SK-N-SH (cell line): ENCODE measurements at regions not wholly inside any gene's neighbourhood (a gene's known extent, or its start where the extent isn't known, plus 50 kb on each side); places are given as distances from the start of the nearest gene placed in this dataset.

Source experiments
- CTCF ChIA-PET: fragments of 300-600, 350-600 bp; formaldehyde crosslinking; extraction: SDS; loops from one replicate; lab custom pipeline; 2021; lab: Yijun Ruan, JAX
- POLR2A ChIA-PET: fragments of 350-600 bp; sonication (Branson Sonifier 250); formaldehyde crosslinking; extraction: SDS; loops from one replicate; lab custom pipeline; 2020; ENCODE audit warnings: antibody characterized with exemption, inconsistent platforms; lab: Yijun Ruan, JAX
- DNase-seq: peaks from one replicate; pipeline ENCODE4 v3.0.0; 2012
- H2AFZ ChIP-seq: fragments of 200-600 bp; sonication (generic); 2 replicates; pipeline ENCODE4 v1.8.1; 2016; ENCODE audit warnings: antibody characterized with exemption, mild to moderate bottlenecking, low read depth
- H3F3A ChIP-seq: fragments of 200-600 bp; sonication (generic); replicated peaks from 2 replicates; pipeline ENCODE3; 2016; ENCODE audit warnings: antibody characterized with exemption, mild to moderate bottlenecking; ENCODE audit not compliant: insufficient read depth
- H3K27ac ChIP-seq, 2 experiments: fragments of 200-500 bp in 1 of 2; fragments of 200-600 bp in 1 of 2; sonication (Bioruptor generic) in 1 of 2; sonication (generic), shearing (Covaris generic) in 1 of 2; 2 replicates each; pipeline versions ENCODE4 v1.5.1 to v1.6.1; 2014 to 2016; ENCODE audit warnings: low read depth in 2 of 2, inconsistent platforms in 1 of 2, low read length in 1 of 2, mild to moderate bottlenecking in 1 of 2, mixed read lengths in 1 of 2
- H3K27me3 ChIP-seq: fragments of 200-600 bp; sonication (generic), shearing (Covaris generic); 2 replicates; pipeline ENCODE4 v1.6.1; 2016; ENCODE audit warnings: mixed run types; ENCODE audit not compliant: insufficient read depth
- H3K36me3 ChIP-seq, 2 experiments: fragments of 200-500 bp in 1 of 2; fragments of 200-600 bp in 1 of 2; sonication (Bioruptor generic) in 1 of 2; sonication (generic) in 1 of 2; replicated peaks in 1 of 2; 2 replicates each; pipeline versions ENCODE3 to v1.5.1; 2014 to 2016; ENCODE audit warnings: low read length in 1 of 2, mild to moderate bottlenecking in 1 of 2; ENCODE audit not compliant: insufficient read depth in 2 of 2, control insufficient read depth in 1 of 2
- H3K4me1 ChIP-seq, 2 experiments: fragments of 200-500 bp in 1 of 2; fragments of 200-600 bp in 1 of 2; sonication (Bioruptor generic) in 1 of 2; sonication (generic), shearing (Covaris generic) in 1 of 2; 2 replicates each; pipeline versions ENCODE4 v1.5.1 to v1.6.1; 2014 to 2016; ENCODE audit warnings: low read depth in 1 of 2, low read length in 1 of 2, mixed run types in 1 of 2; ENCODE audit not compliant: insufficient read depth in 2 of 2, control insufficient read depth in 1 of 2
- H3K4me2 ChIP-seq: fragments of 200-600 bp; sonication (generic), shearing (Covaris generic); 2 replicates; pipeline ENCODE4 v1.6.1; 2017; ENCODE audit warnings: mixed run types
- H3K4me3 ChIP-seq, 2 experiments: fragments of 200-500 bp in 1 of 2; fragments of 200-600 bp in 1 of 2; sonication (Bioruptor generic) in 1 of 2; sonication (generic), shearing (Covaris generic) in 1 of 2; 2 replicates each; pipeline versions ENCODE4 v1.5.1 to v1.8.1; 2014 to 2016; ENCODE audit warnings: low read depth in 2 of 2, inconsistent platforms in 1 of 2, low read length in 1 of 2, mild to moderate bottlenecking in 1 of 2, mixed read lengths in 1 of 2, moderate library complexity in 1 of 2
- H3K79me2 ChIP-seq: fragments of 200-600 bp; sonication (generic); 2 replicates; pipeline ENCODE4 v1.8.1; 2017; ENCODE audit warnings: mild to moderate bottlenecking; ENCODE audit not compliant: insufficient read depth
- H3K9ac ChIP-seq: fragments of 200-600 bp; sonication (generic); 2 replicates; pipeline ENCODE4 v1.6.1; 2017; ENCODE audit warnings: mixed run types
- H3K9me2 ChIP-seq: fragments of 200-600 bp; sonication (generic); 2 replicates; pipeline ENCODE4 v1.6.1; 2017; ENCODE audit warnings: mixed run types
- H3K9me3 ChIP-seq: fragments of 200-600 bp; sonication (generic); 2 replicates; pipeline ENCODE4 v1.6.1; 2017; ENCODE audit warnings: mixed run types, mild to moderate bottlenecking, moderate library complexity
- H4K20me1 ChIP-seq: fragments of 200-600 bp; sonication (generic); 2 replicates; pipeline ENCODE4 v1.6.1; 2017; ENCODE audit warnings: mild to moderate bottlenecking, mixed run types; ENCODE audit not compliant: insufficient read depth
- EZH2phosphoT487 ChIP-seq: fragments of 200-600 bp; sonication (generic); IDR thresholded peaks from 2 replicates; pipeline ENCODE4 v1.6.1; 2017; ENCODE audit warnings: low read depth, mixed run types, mild to moderate bottlenecking, antibody characterized with exemption, moderate library complexity, borderline replicate concordance
- FOSL2 ChIP-seq: IDR thresholded peaks from 2 replicates; pipeline ENCODE4 v1.4.0; 2012; ENCODE audit warnings: low read depth, mild to moderate bottlenecking, moderate library complexity, borderline replicate concordance
- JUND ChIP-seq: IDR thresholded peaks from 2 replicates; pipeline ENCODE4 v1.4.0; 2012
- MEF2A ChIP-seq: IDR thresholded peaks from 2 replicates; pipeline ENCODE4 v1.4.0; 2012; ENCODE audit warnings: low read depth, borderline replicate concordance
- MXI1 ChIP-seq: IDR thresholded peaks from 2 replicates; pipeline ENCODE4 v1.6.1; 2012; ENCODE audit warnings: mild to moderate bottlenecking, low read depth, low read length, improper control_type of control experiment
- POLR2AphosphoS5 ChIP-seq: IDR thresholded peaks from 2 replicates; pipeline ENCODE4 v1.6.1; 2012; ENCODE audit warnings: low read depth, low read length
- REST ChIP-seq: IDR thresholded peaks from 2 replicates; pipeline ENCODE4 v1.6.1; 2012; ENCODE audit warnings: mild to moderate bottlenecking, low read depth, low read length, moderate library complexity
- SMC3 ChIP-seq: IDR thresholded peaks from 2 replicates; pipeline ENCODE4 v1.6.1; 2012; ENCODE audit warnings: low read depth, low read length, improper control_type of control experiment
- TCF12 ChIP-seq: IDR thresholded peaks from 2 replicates; pipeline ENCODE4 v1.4.0; 2012
- TEAD4 ChIP-seq: IDR thresholded peaks from 2 replicates; pipeline ENCODE4 v1.4.0; 2012; ENCODE audit warnings: mild to moderate bottlenecking, borderline replicate concordance; ENCODE audit not compliant: insufficient read depth
- USF1 ChIP-seq: IDR thresholded peaks from 2 replicates; pipeline ENCODE4 v1.4.0; 2012; ENCODE audit warnings: low read depth, borderline replicate concordance
- USF2 ChIP-seq: fragments of 150-350 bp; IDR thresholded peaks from 2 replicates; pipeline ENCODE4 v1.6.1; 2017; ENCODE audit warnings: antibody characterized with exemption, low read length, low read depth, borderline replicate concordance
- ZBTB33 ChIP-seq: IDR thresholded peaks from 2 replicates; pipeline ENCODE4 v1.4.0; 2012; ENCODE audit warnings: low read depth, borderline replicate concordance
- WGBS: methylation state at CpG from one replicate; pipeline ENCODE4 v1.1.6; 2017; ENCODE audit warnings: low lambda C conversion rate; 5-methylcytosine and 5-hydroxymethylcytosine counted together

GRCh38 chr1:203405703-203406438 lies 54.9 kb upstream of the FMOD start:
- Histone ChIP-seq H3K4me3 (no peak overlapping the region), H3K27me3 (no peaks in the 10 kb centered on the region), H3K9me3 (no peaks in the 10 kb centered on the region), H4K20me1 (no peaks in the 10 kb centered on the region), H3K4me1 (peaks cover 6 to 9% of the 10 kb centered on the region in 2 experiments; a peak in 2 of 4 replicates), H3K4me2 (no peak overlapping the region), H3K27ac (no peak overlapping the region), H2AFZ (no peak overlapping the region), H3K36me3 (no peaks in the 10 kb centered on the region), H3K9me2 (no peaks in the 10 kb centered on the region), H3K9ac (no peak overlapping the region), H3F3A (peaks cover 7% of the 10 kb centered on the region), H3K79me2 (no peaks in the 10 kb centered on the region)
- DNase-seq = no peak
- CTCF ChIA-PET = no interaction called here
- TF ChIP-seq USF2 (no peak), JUND (no peak), USF1 (no peak), TCF12 (no peak), MEF2A (no peak), TEAD4 (no peak), FOSL2 (no peak), SMC3 (no peak), REST (no peak), ZBTB33 (no peak), MXI1 (no peak), POLR2AphosphoS5 (no peak), EZH2phosphoT487 (no peak)
- WGBS = 67% methylated on average over 5 of the region's 5 CpGs
- POLR2A ChIA-PET = no interaction called here
